IPS-20b (cell line): ENCODE measurements at regions not wholly inside any gene's neighbourhood (a gene's known extent, or its start where the extent isn't known, plus 50 kb on each side); places are given as distances from the start of the nearest gene placed in this dataset.

Experiments
- H3K27ac ChIP-seq: one replicate; pipeline ENCODE4 v1.5.1; 2013; ENCODE audit warnings: low read length
- H3K27me3 ChIP-seq: 2 replicates; pipeline ENCODE4 v1.6.1; 2013; ENCODE audit warnings: mild to moderate bottlenecking, low read length, inconsistent platforms; ENCODE audit not compliant: insufficient read depth
- H3K36me3 ChIP-seq: 2 replicates; pipeline ENCODE4 v1.6.1; 2013; ENCODE audit warnings: low read depth, mild to moderate bottlenecking, inconsistent platforms, low read length, moderate library complexity; ENCODE audit not compliant: insufficient read depth
- H3K4me1 ChIP-seq: 2 replicates; pipeline ENCODE4 v1.6.1; 2013; ENCODE audit warnings: mild to moderate bottlenecking, control low read depth, inconsistent platforms, low read length, moderate library complexity; ENCODE audit not compliant: insufficient read depth
- H3K4me3 ChIP-seq: 2 replicates; pipeline ENCODE4 v1.5.1; 2013; ENCODE audit warnings: mild to moderate bottlenecking, low read length, inconsistent platforms
- H3K9ac ChIP-seq: 2 replicates; pipeline ENCODE4 v1.6.1; 2013; ENCODE audit warnings: low read depth, mild to moderate bottlenecking, inconsistent platforms, low read length, moderate library complexity
- H3K9me3 ChIP-seq: 2 replicates; pipeline ENCODE4 v1.6.1; 2013; ENCODE audit warnings: mild to moderate bottlenecking, low read depth, low read length, inconsistent platforms; ENCODE audit not compliant: insufficient read depth

DNA sequence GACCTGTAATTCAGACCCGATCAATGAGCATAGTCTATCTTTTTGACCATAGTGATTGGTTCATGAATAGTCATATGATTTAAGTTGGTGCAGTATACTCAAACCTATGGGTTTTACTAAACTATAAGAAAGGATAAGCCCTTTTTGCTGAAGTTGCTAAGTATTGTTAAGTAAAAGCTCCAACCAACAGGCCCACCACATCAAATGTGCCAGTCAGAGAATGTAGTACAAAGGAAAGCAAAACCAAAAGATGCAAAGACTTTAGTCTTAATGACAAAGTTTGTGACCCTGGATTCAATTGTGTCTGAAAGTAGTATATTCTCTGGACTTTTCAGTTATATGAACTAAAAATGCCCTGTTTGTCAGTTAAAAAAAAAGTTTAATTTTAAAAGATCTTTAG is 208.1 kb upstream of the TET2 start:
- no peaks in the 10 kb centered on the region for H3K36me3 ChIP-seq
- H3K27ac ChIP-seq = no peak overlapping the region
- H3K9ac ChIP-seq = no peak overlapping the region
- no peaks in the 10 kb centered on the region for H3K27me3 ChIP-seq
- H3K4me3 ChIP-seq = no peak overlapping the region
- no peaks in the 10 kb centered on the region for H3K9me3 ChIP-seq
- no peaks in the 10 kb centered on the region for H3K4me1 ChIP-seq

- Histone ChIP-seq H3K9ac (no peak overlapping the region), H3K36me3 (no peaks in the 10 kb centered on the region), H3K9me3 (no peaks in the 10 kb centered on the region), H3K27ac (no peak overlapping the region), H3K4me3 (no peak overlapping the region), H3K4me1 (no peaks in the 10 kb centered on the region), H3K27me3 (no peaks in the 10 kb centered on the region)
Measured at GRCh38 chr4:104940927-104941326, 205.7 kb upstream of the TET2 start.

GRCh38 chr4:104941661-104942062 is 205.0 kb upstream of the TET2 start:
- no peaks in the 10 kb centered on the region for H3K9me3 ChIP-seq
- H3K9ac ChIP-seq = no peak overlapping the region
- no peaks in the 10 kb centered on the region for H3K36me3 ChIP-seq
- H3K27me3 ChIP-seq = no peaks in the 10 kb centered on the region
- H3K27ac ChIP-seq = no peak overlapping the region
- H3K4me3 ChIP-seq = no peak overlapping the region
- H3K4me1 ChIP-seq = no peaks in the 10 kb centered on the region

GRCh38 chr4:104942990-104943743 is 203.5 kb upstream of the TET2 start:
- Histone ChIP-seq H3K36me3 (no peaks in the 10 kb centered on the region), H3K4me3 (no peak overlapping the region), H3K27me3 (no peaks in the 10 kb centered on the region), H3K9me3 (no peaks in the 10 kb centered on the region), H3K9ac (no peak overlapping the region), H3K4me1 (no peaks in the 10 kb centered on the region), H3K27ac (no peak overlapping the region)

DNA sequence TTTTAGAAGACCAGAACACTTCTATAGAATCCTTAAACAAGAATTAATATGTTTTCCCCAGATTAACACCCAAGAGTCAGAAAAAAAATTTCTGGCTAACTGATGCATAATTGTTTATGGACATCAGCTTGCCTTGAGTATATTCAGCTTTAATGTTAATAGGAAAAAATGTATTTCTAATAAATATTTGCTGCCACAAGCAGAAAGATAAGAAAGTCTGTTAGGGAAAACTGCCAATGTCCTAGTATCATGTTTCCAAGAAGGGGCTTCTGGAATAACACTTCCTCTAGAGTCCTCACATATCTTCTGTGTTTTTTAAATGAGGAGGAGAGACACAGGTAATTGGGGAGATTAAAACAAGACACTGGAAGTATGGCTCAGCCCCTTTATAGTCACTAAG is 202.1 kb upstream of the TET2 start:
- H3K4me1 ChIP-seq = no peaks in the 10 kb centered on the region
- H3K27me3 ChIP-seq = no peaks in the 10 kb centered on the region

GRCh38 chr4:104964410-104965175 is 182.1 kb upstream of the TET2 start:
- no peak overlapping the region for H3K27ac ChIP-seq
- H3K4me1 ChIP-seq = no peaks in the 10 kb centered on the region
- H3K36me3 ChIP-seq = no peaks in the 10 kb centered on the region
- H3K9me3 ChIP-seq = peaks cover 5% of the 10 kb centered on the region; the same call in 1 of the 2 replicates
- H3K9ac ChIP-seq = no peak overlapping the region
- no peak overlapping the region for H3K4me3 ChIP-seq
- no peaks in the 10 kb centered on the region for H3K27me3 ChIP-seq

More for the DNA sequence above, 202.1 kb upstream of the TET2 start:
- Histone ChIP-seq H3K9me3 (no peaks in the 10 kb centered on the region), H3K36me3 (no peaks in the 10 kb centered on the region), H3K27ac (no peak overlapping the region), H3K4me3 (no peak overlapping the region), H3K9ac (no peak overlapping the region)

- no peak overlapping the region for H3K4me3 ChIP-seq
- H3K4me1 ChIP-seq = no peaks in the 10 kb centered on the region
Measured at GRCh38 chr4:104966349-104967033, 180.2 kb upstream of the TET2 start.

GRCh38 chr4:104967034-104967401 is 179.7 kb upstream of the TET2 start:
- no peaks in the 10 kb centered on the region; the same call in 1 of the 2 replicates for H3K9me3 ChIP-seq
- no peak overlapping the region for H3K4me3 ChIP-seq
- no peaks in the 10 kb centered on the region for H3K36me3 ChIP-seq
- no peaks in the 10 kb centered on the region for H3K27me3 ChIP-seq
- no peak overlapping the region for H3K27ac ChIP-seq
- H3K9ac ChIP-seq = no peak overlapping the region
- H3K4me1 ChIP-seq = no peaks in the 10 kb centered on the region

More at GRCh38 chr4:104966349-104967033, 180.2 kb upstream of the TET2 start:
- no peak overlapping the region for H3K9ac ChIP-seq
- no peaks in the 10 kb centered on the region for H3K27me3 ChIP-seq
- H3K9me3 ChIP-seq = peaks cover 5% of the 10 kb centered on the region; the same call in 1 of the 2 replicates
- H3K27ac ChIP-seq = no peak overlapping the region
- H3K36me3 ChIP-seq = no peaks in the 10 kb centered on the region

- no peaks in the 10 kb centered on the region for H3K27me3 ChIP-seq
- H3K27ac ChIP-seq = no peak overlapping the region
- H3K4me3 ChIP-seq = no peak overlapping the region
- no peaks in the 10 kb centered on the region for H3K4me1 ChIP-seq
- H3K9me3 ChIP-seq = no peaks in the 10 kb centered on the region
- no peak overlapping the region for H3K9ac ChIP-seq
- no peaks in the 10 kb centered on the region for H3K36me3 ChIP-seq
Measured at GRCh38 chr4:104969394-104970082, 177.1 kb upstream of the TET2 start.

GRCh38 chr4:104971462-104971861 is 175.2 kb upstream of the TET2 start:
- H3K27ac ChIP-seq = no peak overlapping the region
- no peaks in the 10 kb centered on the region for H3K4me1 ChIP-seq
- no peaks in the 10 kb centered on the region for H3K27me3 ChIP-seq
- H3K9me3 ChIP-seq = no peaks in the 10 kb centered on the region
- H3K4me3 ChIP-seq = no peak overlapping the region
- H3K36me3 ChIP-seq = no peaks in the 10 kb centered on the region
- H3K9ac ChIP-seq = no peak overlapping the region

GRCh38 chr4:104973708-104974107 is 173.0 kb upstream of the TET2 start:
- Histone ChIP-seq H3K4me3 (no peak overlapping the region), H3K9me3 (no peaks in the 10 kb centered on the region), H3K36me3 (no peaks in the 10 kb centered on the region), H3K27me3 (no peaks in the 10 kb centered on the region), H3K9ac (no peak overlapping the region), H3K27ac (no peak overlapping the region), H3K4me1 (no peaks in the 10 kb centered on the region)
